Body of pancreas (tissue), 4 donors: ENCODE measurements at regions not wholly inside any gene's neighbourhood (a gene's known extent, or its start where the extent isn't known, plus 50 kb on each side); places are given as distances from the start of the nearest gene placed in this dataset.

Experiments used
- POLR2A ChIP-seq, 3 donors: fragments of 450-650 bp; IDR thresholded peaks; one replicate each; pipeline ENCODE4 v1.6.1; 2016; ENCODE audit warnings: antibody characterized with exemption in 3 of 3, mild to moderate bottlenecking in 2 of 3
- TF ChIP-seq, protein P1 (sequence below), 7 experiments: fragments of 450-650 bp in 4 of 7; fragments of 200-600 bp in 3 of 7; sonication (generic) in 3 of 7; IDR thresholded peaks; one replicate each; pipeline ENCODE4 v1.5.1; 2016 to 2019; ENCODE audit warnings: antibody characterized with exemption in 7 of 7

GRCh38 chr10:118234683-118235082 is 107.4 kb downstream of the FAM204A start:
- TF ChIP-seq, protein P1, sequence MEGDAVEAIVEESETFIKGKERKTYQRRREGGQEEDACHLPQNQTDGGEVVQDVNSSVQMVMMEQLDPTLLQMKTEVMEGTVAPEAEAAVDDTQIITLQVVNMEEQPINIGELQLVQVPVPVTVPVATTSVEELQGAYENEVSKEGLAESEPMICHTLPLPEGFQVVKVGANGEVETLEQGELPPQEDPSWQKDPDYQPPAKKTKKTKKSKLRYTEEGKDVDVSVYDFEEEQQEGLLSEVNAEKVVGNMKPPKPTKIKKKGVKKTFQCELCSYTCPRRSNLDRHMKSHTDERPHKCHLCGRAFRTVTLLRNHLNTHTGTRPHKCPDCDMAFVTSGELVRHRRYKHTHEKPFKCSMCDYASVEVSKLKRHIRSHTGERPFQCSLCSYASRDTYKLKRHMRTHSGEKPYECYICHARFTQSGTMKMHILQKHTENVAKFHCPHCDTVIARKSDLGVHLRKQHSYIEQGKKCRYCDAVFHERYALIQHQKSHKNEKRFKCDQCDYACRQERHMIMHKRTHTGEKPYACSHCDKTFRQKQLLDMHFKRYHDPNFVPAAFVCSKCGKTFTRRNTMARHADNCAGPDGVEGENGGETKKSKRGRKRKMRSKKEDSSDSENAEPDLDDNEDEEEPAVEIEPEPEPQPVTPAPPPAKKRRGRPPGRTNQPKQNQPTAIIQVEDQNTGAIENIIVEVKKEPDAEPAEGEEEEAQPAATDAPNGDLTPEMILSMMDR (IDR thresholded peaks at IDR 0.05) = no peak
- no peak for TF ChIP-seq POLR2A (IDR thresholded peaks at IDR 0.05)
